Astrocyte (in vitro differentiated cells and primary cell): ENCODE measurements at regions not wholly inside any gene's neighbourhood (a gene's known extent, or its start where the extent isn't known, plus 50 kb on each side); places are given as distances from the start of the nearest gene placed in this dataset.

ENCODE experiments used
- CTCF ChIP-seq: IDR thresholded peaks from 2 replicates; pipeline ENCODE4 v1.5.1; 2011; ENCODE audit warnings: low read depth, mild to moderate bottlenecking, inconsistent platforms, low read length, moderate library complexity; ENCODE audit not compliant: insufficient read depth
- EZH2 ChIP-seq: IDR thresholded peaks from 2 replicates; pipeline ENCODE4 v1.6.1; 2012; ENCODE audit warnings: mild to moderate bottlenecking, low read length, inconsistent platforms; ENCODE audit not compliant: insufficient read depth

- TF ChIP-seq CTCF = no peak
- TF ChIP-seq EZH2 = no peak
Observed at GRCh38 chr3:124044956-124045355, 53.0 kb upstream of the ROPN1 start.
